Tibial nerve (tissue), 3 donors: ENCODE measurements at regions not wholly inside any gene's neighbourhood (a gene's known extent, or its start where the extent isn't known, plus 50 kb on each side); places are given as distances from the start of the nearest gene placed in this dataset.
"Not testable (repeated sequence)": the region's sequence is repeated elsewhere in the genome, so short reads cannot be mapped to it uniquely, and the experiment has no call there.

ENCODE experiments used
- POLR2A ChIP-seq, 2 donors: fragments of 450-650 bp; IDR thresholded peaks; one replicate each; pipeline ENCODE4 v1.6.1; 2017; ENCODE audit warnings: antibody characterized with exemption in 2 of 2, mild to moderate bottlenecking in 2 of 2, moderate library complexity in 2 of 2
- TF ChIP-seq, protein P1 (sequence below), 5 experiments: fragments of 200-600 bp in 3 of 5; fragments of 450-650 bp in 2 of 5; sonication (generic) in 3 of 5; IDR thresholded peaks; one replicate each; pipeline ENCODE4 v1.5.1; 2016 to 2019; ENCODE audit warnings: antibody characterized with exemption in 5 of 5, mild to moderate bottlenecking in 3 of 5, moderate library complexity in 2 of 5

DNA sequence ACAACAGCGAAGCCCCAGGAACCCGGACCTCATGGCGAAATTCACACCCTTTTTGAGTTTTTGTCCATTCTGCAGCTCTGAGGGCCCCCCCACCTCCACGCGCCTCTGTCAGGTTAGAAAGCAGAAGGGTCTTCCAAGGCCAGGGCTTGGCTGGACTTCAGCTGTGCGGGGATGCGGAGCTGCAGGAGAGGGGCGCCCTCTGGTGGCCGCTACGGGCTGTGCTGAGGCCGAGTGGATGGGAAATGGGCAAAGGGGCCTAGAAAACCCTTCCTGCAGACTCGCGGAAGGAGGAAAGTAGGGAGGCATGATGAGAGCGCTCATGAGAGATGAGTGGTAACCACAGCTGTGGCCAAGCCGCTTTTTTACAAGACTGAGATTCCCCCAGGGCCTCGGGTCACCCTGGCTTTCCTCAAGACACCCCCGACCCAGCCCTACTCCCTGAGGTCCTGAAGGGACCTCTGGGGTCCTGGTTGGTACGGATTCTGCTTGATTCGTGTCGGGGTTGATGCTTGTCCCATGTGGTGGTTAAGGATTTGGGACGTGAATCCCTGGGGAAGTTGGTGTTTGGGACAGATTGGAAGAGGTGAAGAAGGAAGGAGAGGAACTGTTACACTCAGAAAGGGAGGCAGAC, 126.8 kb downstream of the GOLGA8K start:
- not testable (repeated sequence) for TF ChIP-seq POLR2A (IDR thresholded peaks at IDR 0.05)
- TF ChIP-seq, protein P1, sequence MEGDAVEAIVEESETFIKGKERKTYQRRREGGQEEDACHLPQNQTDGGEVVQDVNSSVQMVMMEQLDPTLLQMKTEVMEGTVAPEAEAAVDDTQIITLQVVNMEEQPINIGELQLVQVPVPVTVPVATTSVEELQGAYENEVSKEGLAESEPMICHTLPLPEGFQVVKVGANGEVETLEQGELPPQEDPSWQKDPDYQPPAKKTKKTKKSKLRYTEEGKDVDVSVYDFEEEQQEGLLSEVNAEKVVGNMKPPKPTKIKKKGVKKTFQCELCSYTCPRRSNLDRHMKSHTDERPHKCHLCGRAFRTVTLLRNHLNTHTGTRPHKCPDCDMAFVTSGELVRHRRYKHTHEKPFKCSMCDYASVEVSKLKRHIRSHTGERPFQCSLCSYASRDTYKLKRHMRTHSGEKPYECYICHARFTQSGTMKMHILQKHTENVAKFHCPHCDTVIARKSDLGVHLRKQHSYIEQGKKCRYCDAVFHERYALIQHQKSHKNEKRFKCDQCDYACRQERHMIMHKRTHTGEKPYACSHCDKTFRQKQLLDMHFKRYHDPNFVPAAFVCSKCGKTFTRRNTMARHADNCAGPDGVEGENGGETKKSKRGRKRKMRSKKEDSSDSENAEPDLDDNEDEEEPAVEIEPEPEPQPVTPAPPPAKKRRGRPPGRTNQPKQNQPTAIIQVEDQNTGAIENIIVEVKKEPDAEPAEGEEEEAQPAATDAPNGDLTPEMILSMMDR (IDR thresholded peaks at IDR 0.05) = not testable (repeated sequence)
